ENCODE measurements at regions not wholly inside any gene's neighbourhood (a gene's known extent, or its start where the extent isn't known, plus 50 kb on each side); places are given as distances from the start of the nearest gene placed in this dataset.

DNA sequence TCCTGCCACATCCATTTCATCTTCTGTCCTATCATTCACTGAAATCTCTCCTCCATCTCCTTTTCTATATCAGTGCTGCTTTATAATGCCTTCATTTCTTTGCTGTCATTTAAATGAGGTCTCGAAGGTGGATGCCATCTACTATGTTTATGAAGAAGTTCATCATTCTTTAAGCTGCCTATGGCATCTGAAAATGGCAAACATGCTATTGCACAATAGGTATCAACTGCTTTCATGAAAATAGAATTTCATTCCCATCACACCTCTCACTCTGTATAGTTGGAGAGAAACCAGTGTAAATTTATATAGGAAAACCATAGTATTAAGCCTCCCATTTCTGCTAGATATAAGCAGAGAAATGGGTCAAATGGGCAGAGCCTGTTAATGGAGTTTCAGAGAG, 100.2 kb downstream of the FGF9 start:
- DNase-seq (ENCODE audit: low read depth), result no peak
- no peak overlapping the region for H3K4me3 ChIP-seq (ENCODE audit: low read length)
- TF ChIP-seq, protein P1, sequence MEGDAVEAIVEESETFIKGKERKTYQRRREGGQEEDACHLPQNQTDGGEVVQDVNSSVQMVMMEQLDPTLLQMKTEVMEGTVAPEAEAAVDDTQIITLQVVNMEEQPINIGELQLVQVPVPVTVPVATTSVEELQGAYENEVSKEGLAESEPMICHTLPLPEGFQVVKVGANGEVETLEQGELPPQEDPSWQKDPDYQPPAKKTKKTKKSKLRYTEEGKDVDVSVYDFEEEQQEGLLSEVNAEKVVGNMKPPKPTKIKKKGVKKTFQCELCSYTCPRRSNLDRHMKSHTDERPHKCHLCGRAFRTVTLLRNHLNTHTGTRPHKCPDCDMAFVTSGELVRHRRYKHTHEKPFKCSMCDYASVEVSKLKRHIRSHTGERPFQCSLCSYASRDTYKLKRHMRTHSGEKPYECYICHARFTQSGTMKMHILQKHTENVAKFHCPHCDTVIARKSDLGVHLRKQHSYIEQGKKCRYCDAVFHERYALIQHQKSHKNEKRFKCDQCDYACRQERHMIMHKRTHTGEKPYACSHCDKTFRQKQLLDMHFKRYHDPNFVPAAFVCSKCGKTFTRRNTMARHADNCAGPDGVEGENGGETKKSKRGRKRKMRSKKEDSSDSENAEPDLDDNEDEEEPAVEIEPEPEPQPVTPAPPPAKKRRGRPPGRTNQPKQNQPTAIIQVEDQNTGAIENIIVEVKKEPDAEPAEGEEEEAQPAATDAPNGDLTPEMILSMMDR (conservative IDR thresholded peaks at IDR 0.05; ENCODE audit: low read length), result no peak

DNA sequence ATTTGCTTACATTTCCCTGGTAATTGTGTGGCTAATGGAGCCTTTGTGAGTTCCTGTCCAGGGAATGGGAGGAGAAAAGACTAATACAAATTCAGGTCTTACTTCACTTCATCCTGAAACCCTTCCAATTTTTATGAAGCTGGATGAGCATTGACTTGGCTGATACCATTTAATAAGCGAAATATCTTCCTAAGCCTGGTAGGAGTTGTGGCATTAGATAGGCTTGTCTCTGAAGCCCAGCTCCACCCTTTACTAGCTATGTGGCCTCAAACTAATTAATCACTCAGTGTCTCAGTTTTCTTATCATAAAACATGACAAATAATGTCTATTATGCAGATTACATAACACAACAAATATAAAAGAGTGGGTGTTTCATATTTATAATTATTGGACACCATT, 106.3 kb downstream of the FGF9 start:
- no peak overlapping the region for H3K4me3 ChIP-seq (ENCODE audit: low read length)
- no peak for DNase-seq (ENCODE audit: low read depth)
- TF ChIP-seq, protein P1 (conservative IDR thresholded peaks at IDR 0.05; ENCODE audit: low read length), result no peak

DNA sequence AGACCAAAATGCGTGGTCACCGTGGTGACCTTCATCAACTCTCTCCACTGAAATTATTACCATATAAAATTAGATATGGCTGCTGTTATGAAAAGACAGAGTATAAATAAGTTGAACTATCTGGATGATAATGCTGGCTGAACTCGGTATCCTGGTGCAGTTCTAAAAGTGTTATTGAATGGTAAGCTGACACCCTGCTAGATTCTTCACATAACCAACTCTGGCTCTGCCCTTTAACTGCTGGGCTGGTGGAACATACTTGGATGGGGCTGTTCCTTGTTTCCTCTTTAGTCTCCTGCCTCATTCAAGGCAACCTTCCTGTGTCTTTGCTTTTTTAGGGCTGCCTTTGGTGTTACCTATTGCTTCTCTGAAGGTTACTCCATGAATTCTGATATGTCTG, 106.9 kb downstream of the FGF9 start:
- TF ChIP-seq, protein P1 (conservative IDR thresholded peaks at IDR 0.05; ENCODE audit: low read length), result no peak
- no peak for DNase-seq (ENCODE audit: low read depth)

DNA sequence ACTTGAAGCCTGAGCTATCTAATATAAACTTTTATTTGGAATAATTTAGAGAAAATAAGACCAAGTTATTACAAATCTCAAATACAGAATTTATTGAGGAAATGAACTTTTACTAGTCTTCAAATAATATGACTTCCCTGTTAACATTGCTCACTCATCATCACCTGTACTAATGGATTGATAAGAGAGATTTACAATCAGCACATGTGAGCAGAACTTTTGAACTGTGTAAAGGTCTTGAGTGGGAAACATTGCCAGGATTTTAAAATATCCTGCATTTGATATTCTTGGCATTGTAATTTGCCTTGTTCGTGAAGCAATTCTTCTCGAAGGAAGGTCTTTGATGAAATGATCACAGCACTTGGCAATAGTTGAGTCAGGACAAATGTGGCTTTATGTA, 111.9 kb downstream of the FGF9 start:
- TF ChIP-seq, protein P1 (conservative IDR thresholded peaks at IDR 0.05; ENCODE audit: low read length), result no peak
- DNase-seq (ENCODE audit: low read depth), result no peak
- no peak overlapping the region for H3K4me3 ChIP-seq (ENCODE audit: low read length)

More for the DNA sequence above, 106.9 kb downstream of the FGF9 start:
- no peak overlapping the region for H3K4me3 ChIP-seq (ENCODE audit: low read length)

DNA sequence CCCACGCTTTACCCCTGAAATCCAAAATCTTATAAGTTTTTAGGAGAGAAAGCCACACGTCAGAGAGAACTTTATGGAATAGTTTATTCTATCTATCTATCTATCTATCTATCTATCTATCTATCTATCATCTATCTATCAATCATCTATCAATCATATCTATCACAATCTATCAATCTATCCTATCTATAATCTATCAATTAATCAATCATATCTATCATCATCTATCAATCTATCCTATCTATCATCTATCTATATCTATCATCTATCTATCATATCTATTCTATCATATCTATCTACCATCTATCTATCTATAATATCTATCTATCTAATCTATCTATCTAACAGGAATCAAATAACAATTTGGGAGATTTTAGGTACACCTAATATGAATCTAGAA, 115.1 kb downstream of the FGF9 start:
- no peak for DNase-seq (ENCODE audit: low read depth)
- H3K4me3 ChIP-seq (ENCODE audit: low read length), result no peak overlapping the region
- TF ChIP-seq, protein P1 (conservative IDR thresholded peaks at IDR 0.05; ENCODE audit: low read length), result no peak

DNA sequence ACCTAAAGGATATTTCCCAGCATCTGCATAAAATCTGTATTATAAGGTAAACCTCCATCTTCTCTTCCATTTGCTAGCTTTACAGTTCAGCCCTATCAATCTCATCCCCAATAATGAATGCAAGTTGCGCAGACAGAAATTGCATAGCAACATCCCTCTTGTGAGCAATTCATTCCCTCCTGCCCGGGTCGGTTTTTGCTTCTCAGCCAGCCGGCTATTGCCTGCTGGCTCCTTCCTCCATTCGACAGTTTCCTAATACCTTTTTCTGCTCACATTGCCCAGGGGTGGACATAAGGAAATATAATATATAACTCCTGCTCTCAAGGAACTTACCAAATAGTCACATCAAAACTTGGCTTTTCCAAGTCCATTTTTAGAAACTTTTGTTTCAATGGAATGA, 125.2 kb downstream of the FGF9 start:
- no peak overlapping the region for H3K4me3 ChIP-seq (ENCODE audit: low read length)
- no peak for DNase-seq (ENCODE audit: low read depth)
- TF ChIP-seq, protein P1 (conservative IDR thresholded peaks at IDR 0.05; ENCODE audit: low read length), result no peak

DNA sequence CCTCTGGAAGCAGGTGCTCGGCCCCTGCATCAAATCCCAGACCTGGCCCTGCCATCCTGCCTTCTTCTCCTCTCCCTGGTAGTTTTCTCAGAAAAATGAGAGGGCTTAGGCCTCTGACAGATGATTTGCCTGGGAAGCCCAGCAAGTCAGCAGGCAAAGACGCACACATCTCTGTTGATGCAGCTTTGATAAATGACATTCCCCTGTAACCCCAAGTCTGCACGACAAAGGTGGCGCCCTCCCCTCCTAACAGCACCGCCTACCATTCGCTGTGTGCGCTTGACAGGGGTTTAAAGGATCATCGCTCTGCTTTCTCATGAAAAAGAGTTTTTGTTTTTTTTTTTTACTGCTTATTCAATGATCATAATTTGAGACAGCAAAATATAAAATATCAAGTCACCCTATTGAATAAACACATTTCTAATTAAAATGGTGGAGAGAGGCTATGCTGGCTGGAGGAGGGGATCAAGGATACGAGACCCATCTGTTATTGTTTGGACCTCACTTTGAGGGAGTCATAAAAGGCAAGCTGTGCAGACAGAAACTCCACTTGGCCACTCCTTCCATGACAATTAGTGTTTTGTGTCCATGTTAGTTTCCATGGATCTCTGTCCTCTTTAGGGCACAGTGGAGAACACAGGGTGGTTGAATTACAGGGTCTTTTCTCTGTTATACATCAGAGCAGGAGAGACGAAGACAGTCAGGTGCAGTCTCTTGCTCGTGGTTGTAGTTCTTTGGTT, 126.1 kb downstream of the FGF9 start:
- no peak overlapping the region for H3K4me3 ChIP-seq (ENCODE audit: low read length)
- no peak for DNase-seq (ENCODE audit: low read depth)
- TF ChIP-seq, protein P1 (conservative IDR thresholded peaks at IDR 0.05; ENCODE audit: low read length), result no peak

Measured in AG10803 (cell line).